NT2/D1 (cell line): ENCODE measurements at regions not wholly inside any gene's neighbourhood (a gene's known extent, or its start where the extent isn't known, plus 50 kb on each side); places are given as distances from the start of the nearest gene placed in this dataset.

Source experiments
- SUZ12 ChIP-seq: IDR thresholded peaks from 2 replicates; pipeline ENCODE4 v1.6.1; 2011; ENCODE audit not compliant: insufficient read length, insufficient read depth; ENCODE audit errors: extremely low read depth
- YY1 ChIP-seq: IDR thresholded peaks from 2 replicates; pipeline ENCODE4 v1.6.1; 2011; ENCODE audit not compliant: insufficient read length, insufficient read depth

GRCh38 chr21:39001341-39001740 is 181.9 kb downstream of the PSMG1 start:
- TF ChIP-seq YY1 = no peak
- TF ChIP-seq SUZ12 = no peak
